ENCODE measurements at regions not wholly inside any gene's neighbourhood (a gene's known extent, or its start where the extent isn't known, plus 50 kb on each side); places are given as distances from the start of the nearest gene placed in this dataset.

GRCh38 chr4:31089815-31090214 lies 369.6 kb downstream of the PCDH7 start:
- no peak for TF ChIP-seq POLR2A (IDR thresholded peaks at IDR 0.05; ENCODE audit: low read depth, low read length)
- TF ChIP-seq TAF1 (IDR thresholded peaks at IDR 0.05; ENCODE audit: borderline replicate concordance, low read depth, low read length), result no peak
